SU-DHL-6 (cell line): ENCODE measurements at regions not wholly inside any gene's neighbourhood (a gene's known extent, or its start where the extent isn't known, plus 50 kb on each side); places are given as distances from the start of the nearest gene placed in this dataset.

Experiments used
- H2AFZ ChIP-seq: fragments of 200-600 bp; sonication (generic); 2 replicates; pipeline ENCODE4 v1.6.1; 2014; ENCODE audit warnings: low read depth, mild to moderate bottlenecking, moderate library complexity, mixed read lengths, antibody characterized with exemption, low read length; ENCODE audit not compliant: severe bottlenecking
- H3F3A ChIP-seq: fragments of 200-600 bp; shearing (Covaris generic); 2 replicates; pipeline ENCODE4 v1.6.0; 2016; ENCODE audit warnings: antibody characterized with exemption, mild to moderate bottlenecking; ENCODE audit not compliant: insufficient read depth
- H3K27ac ChIP-seq: fragments of 200-600 bp; sonication (generic); 2 replicates; pipeline ENCODE4 v1.5.1; 2016; ENCODE audit warnings: low read depth, mild to moderate bottlenecking, low read length, moderate library complexity, mixed read lengths
- H3K27me3 ChIP-seq: fragments of 200-600 bp; sonication (generic), shearing (Covaris generic); 2 replicates; pipeline ENCODE4 v1.6.0; 2014; ENCODE audit warnings: mild to moderate bottlenecking, low read length
- H3K36me3 ChIP-seq: fragments of 200-600 bp; sonication (generic); 2 replicates; pipeline ENCODE4 v1.6.1; 2014; ENCODE audit warnings: mild to moderate bottlenecking, low read length, mixed read lengths
- H3K4me2 ChIP-seq: fragments of 300-600, 200-600 bp; shearing (Covaris generic), sonication (generic); 2 replicates; pipeline ENCODE4 v1.6.0; 2014; ENCODE audit warnings: low read length, low read depth, mild to moderate bottlenecking; ENCODE audit not compliant: poor library complexity, severe bottlenecking
- H3K4me3 ChIP-seq: fragments of 200-600 bp; sonication (generic); 2 replicates; pipeline ENCODE4 v1.5.1; 2014; ENCODE audit warnings: antibody characterized with exemption, low read length, mild to moderate bottlenecking, mixed read lengths; ENCODE audit not compliant: insufficient read depth, poor library complexity, severe bottlenecking
- H3K79me2 ChIP-seq: fragments of 200-600 bp; sonication (generic); 2 replicates; pipeline ENCODE4 v1.6.1; 2014; ENCODE audit warnings: mild to moderate bottlenecking, low read length, moderate library complexity; ENCODE audit not compliant: insufficient read depth
- H3K9ac ChIP-seq: fragments of 200-600 bp; sonication (generic); 2 replicates; pipeline ENCODE4 v1.7.0; 2014; ENCODE audit warnings: mild to moderate bottlenecking, low read length
- H3K9me2 ChIP-seq: fragments of 200-600 bp; sonication (generic); replicated peaks from 2 replicates; pipeline ENCODE4 v1.6.1; 2014; ENCODE audit warnings: low read length; ENCODE audit not compliant: insufficient read depth
- H3K9me3 ChIP-seq: fragments of 200-600 bp; sonication (generic); 2 replicates; pipeline ENCODE4 v1.6.1; 2014; ENCODE audit warnings: low read length, mixed read lengths; ENCODE audit not compliant: insufficient read depth
- H4K20me1 ChIP-seq: fragments of 200-600 bp; sonication (generic); 2 replicates; pipeline ENCODE4 v1.6.1; 2014; ENCODE audit warnings: low read depth, mild to moderate bottlenecking, antibody characterized with exemption, low read length, moderate library complexity, mixed read lengths
- CTCF ChIP-seq: fragments of 200-600 bp; sonication (generic); IDR thresholded peaks from one replicate; pipeline ENCODE4 v1.5.1; 2017; ENCODE audit warnings: antibody characterized with exemption, mild to moderate bottlenecking, low read length, moderate library complexity; ENCODE audit not compliant: insufficient read depth, poor library complexity, severe bottlenecking
- EZH2phosphoT487 ChIP-seq: fragments of 200-600 bp; sonication (generic), shearing (Covaris generic); conservative IDR thresholded peaks from 2 replicates; pipeline ENCODE4 v1.6.1; 2018; ENCODE audit warnings: mild to moderate bottlenecking, antibody characterized with exemption, low read length, moderate library complexity, mixed read lengths

- H4K20me1 ChIP-seq, result no peaks in the 10 kb centered on the region
- H3K9me2 ChIP-seq, result 0 out of 2 replicates have a peak, but pooled peaks cover 4% of the 10 kb centered on the region
- no peaks in the 10 kb centered on the region for H3F3A ChIP-seq
- H3K79me2 ChIP-seq, result no peaks in the 10 kb centered on the region
- TF ChIP-seq CTCF (no peak), EZH2phosphoT487 (no peak)
- H3K36me3 ChIP-seq, result no peaks in the 10 kb centered on the region
- no peak overlapping the region for H3K9ac ChIP-seq
- H3K27me3 ChIP-seq, result no peaks in the 10 kb centered on the region
- no peak overlapping the region for H3K27ac ChIP-seq
- H3K4me2 ChIP-seq, result no peak overlapping the region
- no peaks in the 10 kb centered on the region for H3K9me3 ChIP-seq
- no peak overlapping the region for H2AFZ ChIP-seq
- no peak overlapping the region for H3K4me3 ChIP-seq
Observed at GRCh38 chr6:120173250-120173649, 823.7 kb upstream of the MAN1A1 start.

DNA sequence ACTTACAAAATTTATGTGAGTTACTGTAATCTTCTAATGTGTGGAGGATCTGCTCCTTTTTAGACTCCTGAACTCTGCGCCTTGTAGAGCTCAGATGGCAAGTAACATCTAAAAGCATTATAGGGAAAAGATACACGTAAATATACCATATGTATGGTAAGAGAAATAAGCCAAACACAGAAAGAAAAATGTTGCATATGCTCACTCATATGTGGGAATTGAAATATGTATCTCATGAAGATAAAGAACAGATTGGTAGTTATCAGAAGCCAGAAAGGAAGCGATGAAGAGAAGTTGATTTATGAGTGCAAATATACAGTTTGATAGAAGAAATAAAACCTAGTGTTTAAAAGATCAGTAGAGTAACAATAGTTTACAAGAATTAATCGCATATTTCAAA, 815.0 kb upstream of the MAN1A1 start:
- Histone ChIP-seq H3K79me2 (no peaks in the 10 kb centered on the region), H3K9me2 (0 out of 2 replicates have a peak, but pooled peaks cover 2% of the 10 kb centered on the region), H3K9ac (no peak overlapping the region), H3F3A (no peaks in the 10 kb centered on the region), H3K27ac (no peak overlapping the region), H3K27me3 (no peaks in the 10 kb centered on the region), H3K36me3 (no peaks in the 10 kb centered on the region), H2AFZ (no peak overlapping the region), H3K4me2 (no peak overlapping the region), H3K4me3 (no peak overlapping the region), H3K9me3 (no peaks in the 10 kb centered on the region), H4K20me1 (no peaks in the 10 kb centered on the region)
- TF ChIP-seq EZH2phosphoT487 (no peak), CTCF (no peak)

- H3K27me3 ChIP-seq, result no peaks in the 10 kb centered on the region
- H3K4me2 ChIP-seq, result no peak overlapping the region
- no peaks in the 10 kb centered on the region for H4K20me1 ChIP-seq
- no peak overlapping the region for H3K4me3 ChIP-seq
- H3K9ac ChIP-seq, result no peak overlapping the region
- no peak for TF ChIP-seq EZH2phosphoT487
- no peak overlapping the region for H2AFZ ChIP-seq
- H3K79me2 ChIP-seq, result no peaks in the 10 kb centered on the region
- no peaks in the 10 kb centered on the region for H3K36me3 ChIP-seq
- no peaks in the 10 kb centered on the region for H3F3A ChIP-seq
- H3K9me3 ChIP-seq, result no peaks in the 10 kb centered on the region
- 0 out of 2 replicates have a peak, but pooled peaks cover 4% of the 10 kb centered on the region for H3K9me2 ChIP-seq
- no peak overlapping the region for H3K27ac ChIP-seq
Observed at GRCh38 chr6:120157873-120158272, 808.3 kb upstream of the MAN1A1 start.

DNA sequence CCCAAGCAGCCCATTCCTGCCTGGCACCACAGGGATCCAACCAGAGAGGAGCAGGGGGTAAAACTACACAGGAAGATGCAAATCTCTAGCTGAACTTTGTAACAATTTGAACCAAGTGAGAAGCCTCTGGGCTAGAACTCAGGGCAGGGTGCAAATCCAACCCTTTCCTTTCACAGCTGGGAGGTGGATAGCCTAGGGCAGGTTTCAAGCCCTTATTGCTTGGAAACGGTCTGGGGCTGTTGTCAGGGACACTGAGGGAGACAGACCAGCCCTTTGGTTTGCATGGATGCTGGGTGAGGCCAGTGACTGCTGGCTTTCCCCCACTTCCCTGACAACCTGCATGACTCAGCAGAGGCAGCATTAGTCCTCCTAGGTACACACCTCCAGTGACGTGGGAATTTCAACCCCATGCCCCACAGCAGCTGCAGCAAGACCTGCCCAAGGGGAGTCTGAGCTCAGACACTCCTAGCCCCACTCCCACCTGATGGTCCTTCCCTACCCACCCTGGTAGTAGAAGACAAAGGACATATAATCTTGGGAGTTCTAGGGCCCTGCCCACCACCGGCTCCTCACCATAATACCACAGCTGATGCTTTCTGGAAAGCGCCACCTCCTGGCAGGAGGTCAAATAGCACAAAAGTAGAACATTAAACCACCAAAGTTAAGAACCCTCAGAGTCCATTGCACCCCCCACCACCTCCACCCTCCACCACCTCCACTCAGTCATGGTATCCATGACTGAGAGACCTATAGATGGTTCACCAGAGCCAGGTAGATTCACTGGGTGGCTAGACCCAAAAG, 797.7 kb upstream of the MAN1A1 start:
- Histone ChIP-seq H3K36me3 (no peaks in the 10 kb centered on the region), H3K9me3 (no peaks in the 10 kb centered on the region), H3K9ac (no peak overlapping the region), H2AFZ (peak overlapping the region; percentile 19), H3K9me2 (no peaks in the 10 kb centered on the region), H4K20me1 (no peaks in the 10 kb centered on the region), H3K4me2 (no peak overlapping the region), H3F3A (no peaks in the 10 kb centered on the region), H3K79me2 (no peaks in the 10 kb centered on the region), H3K27ac (no peak overlapping the region), H3K27me3 (no peaks in the 10 kb centered on the region), H3K4me3 (no peak overlapping the region)
- TF ChIP-seq EZH2phosphoT487 (no peak), CTCF (peak; percentile 34)
